ENCODE measurements at regions not wholly inside any gene's neighbourhood (a gene's known extent, or its start where the extent isn't known, plus 50 kb on each side); places are given as distances from the start of the nearest gene placed in this dataset.

GRCh38 chr14:22463763-22464173 lies 125.3 kb downstream of the DAD1 start:
- Histone ChIP-seq H3K4me1 (no peaks in the 10 kb centered on the region), H3K9me3 (no peaks in the 10 kb centered on the region), H3K27ac (no peak overlapping the region), H3K36me3 (no peaks in the 10 kb centered on the region), H3K27me3 (no peaks in the 10 kb centered on the region), H3K4me3 (no peak overlapping the region)
- no peak for DNase-seq (ENCODE audit: low spot score in 2 of 2)
- intact Hi-C loops (cut with DNase I), result no loop called here
- no peak for TF ChIP-seq CTCF (IDR thresholded peaks at IDR 0.05)

GRCh38 chr14:22462923-22463322 lies 126.1 kb downstream of the DAD1 start:
- intact Hi-C loops (cut with DNase I), result no loop called here
- no peak overlapping the region for H3K27ac ChIP-seq
- no peaks in the 10 kb centered on the region for H3K36me3 ChIP-seq
- H3K4me1 ChIP-seq, result no peaks in the 10 kb centered on the region
- TF ChIP-seq CTCF (IDR thresholded peaks at IDR 0.05), result no peak
- no peaks in the 10 kb centered on the region for H3K27me3 ChIP-seq
- DNase-seq (ENCODE audit: low spot score in 2 of 2), result no peak
- H3K9me3 ChIP-seq, result no peaks in the 10 kb centered on the region
- no peak overlapping the region for H3K4me3 ChIP-seq

- no peaks in the 10 kb centered on the region for H3K9me3 ChIP-seq
- H3K4me1 ChIP-seq, result no peaks in the 10 kb centered on the region
- no peaks in the 10 kb centered on the region for H3K27me3 ChIP-seq
- H3K36me3 ChIP-seq, result no peaks in the 10 kb centered on the region
- H3K4me3 ChIP-seq, result no peak overlapping the region
- no peak overlapping the region for H3K27ac ChIP-seq
- intact Hi-C loops (cut with DNase I), result no loop called here
- no peak for TF ChIP-seq CTCF (IDR thresholded peaks at IDR 0.05)
- DNase-seq (ENCODE audit: low spot score in 2 of 2), result no peak
Observed at GRCh38 chr14:22460461-22461195, 128.4 kb downstream of the DAD1 start.

GRCh38 chr14:22458737-22459136 lies 130.3 kb downstream of the DAD1 start:
- intact Hi-C loops (cut with DNase I), result no loop called here
- DNase-seq (ENCODE audit: low spot score in 2 of 2), result no peak

GRCh38 chr14:22456998-22457594 lies 131.9 kb downstream of the DAD1 start:
- no peaks in the 10 kb centered on the region for H3K36me3 ChIP-seq
- H3K27ac ChIP-seq, result no peak overlapping the region
- H3K27me3 ChIP-seq, result no peaks in the 10 kb centered on the region
- H3K4me3 ChIP-seq, result no peak overlapping the region
- no peak for TF ChIP-seq CTCF (IDR thresholded peaks at IDR 0.05)
- intact Hi-C loops (cut with DNase I), result no loop called here
- DNase-seq (ENCODE audit: low spot score in 2 of 2), result no peak
- H3K4me1 ChIP-seq, result no peaks in the 10 kb centered on the region
- no peaks in the 10 kb centered on the region for H3K9me3 ChIP-seq

More at GRCh38 chr14:22458737-22459136, 130.3 kb downstream of the DAD1 start:
- no peak overlapping the region for H3K4me3 ChIP-seq
- H3K27me3 ChIP-seq, result no peaks in the 10 kb centered on the region
- no peaks in the 10 kb centered on the region for H3K9me3 ChIP-seq
- no peak for TF ChIP-seq CTCF (IDR thresholded peaks at IDR 0.05)
- H3K36me3 ChIP-seq, result no peaks in the 10 kb centered on the region
- H3K27ac ChIP-seq, result no peak overlapping the region
- H3K4me1 ChIP-seq, result no peaks in the 10 kb centered on the region

All from ascending aorta (tissue), 2 donors.